Neural cell (in vitro differentiated cells): ENCODE measurements at regions not wholly inside any gene's neighbourhood (a gene's known extent, or its start where the extent isn't known, plus 50 kb on each side); places are given as distances from the start of the nearest gene placed in this dataset.

Experiments used
- H2AFZ ChIP-seq: fragments of 200-600, 300-800 bp; sonication (generic), shearing (Covaris generic); 2 replicates; pipeline ENCODE4 v1.6.0; 2014; ENCODE audit warnings: low read depth, mild to moderate bottlenecking, antibody characterized with exemption, low read length, moderate library complexity
- H3F3A ChIP-seq: fragments of 200-600 bp; shearing (Covaris generic); 2 replicates; pipeline ENCODE4 v1.6.1; 2016; ENCODE audit warnings: mild to moderate bottlenecking, moderate library complexity, mixed read lengths, antibody characterized with exemption, low read length; ENCODE audit not compliant: insufficient read depth, poor library complexity, severe bottlenecking
- H3K27ac ChIP-seq: fragments of 200-600, 300-800 bp; sonication (generic), shearing (Covaris generic); 2 replicates; pipeline ENCODE4 v1.5.1; 2014; ENCODE audit warnings: mild to moderate bottlenecking, low read length, moderate library complexity
- H3K27me3 ChIP-seq: fragments of 300-800, 200-600 bp; sonication (generic), shearing (Covaris generic); 2 replicates; pipeline ENCODE4 v1.6.0; 2014; ENCODE audit warnings: mild to moderate bottlenecking, low read depth, low read length, moderate library complexity; ENCODE audit not compliant: insufficient read depth
- H3K36me3 ChIP-seq: fragments of 300-800, 200-600 bp; sonication (generic), shearing (Covaris generic); 2 replicates; pipeline ENCODE4 v1.5.1; 2014; ENCODE audit warnings: mild to moderate bottlenecking, antibody characterized with exemption, low read length, moderate library complexity; ENCODE audit not compliant: insufficient read depth
- H3K4me2 ChIP-seq: fragments of 300-800, 200-600 bp; sonication (generic), shearing (Covaris generic); 2 replicates; pipeline ENCODE4 v1.6.0; 2014; ENCODE audit warnings: mild to moderate bottlenecking, low read length
- H3K4me3 ChIP-seq: fragments of 300-800, 200-600 bp; sonication (generic), shearing (Covaris generic); 2 replicates; pipeline ENCODE4 v1.5.1; 2014; ENCODE audit warnings: mild to moderate bottlenecking, low read length, moderate library complexity
- H3K79me2 ChIP-seq: fragments of 200-600 bp; shearing (Covaris generic); replicated peaks from 2 replicates; pipeline ENCODE4 v1.6.0; 2014; ENCODE audit warnings: mild to moderate bottlenecking, low read length, moderate library complexity; ENCODE audit not compliant: insufficient read depth
- H3K9ac ChIP-seq: fragments of 300-800, 200-600 bp; sonication (generic), shearing (Covaris generic); 2 replicates; pipeline ENCODE4 v1.6.1; 2016; ENCODE audit warnings: mild to moderate bottlenecking, low read length, mixed read lengths
- H3K9me2 ChIP-seq: fragments of 200-600 bp; shearing (Covaris generic); 2 replicates; pipeline ENCODE4 v1.6.1; 2016; ENCODE audit warnings: mild to moderate bottlenecking, low read length, mixed read lengths; ENCODE audit not compliant: insufficient read depth
- H3K9me3 ChIP-seq: fragments of 200-600, 300-800 bp; sonication (generic), shearing (Covaris generic); 2 replicates; pipeline ENCODE4 v1.6.1; 2016; ENCODE audit warnings: mild to moderate bottlenecking, mixed run types, low read length, moderate library complexity, mixed read lengths
- H4K20me1 ChIP-seq: fragments of 200-600 bp; shearing (Covaris generic); 2 replicates; pipeline ENCODE4 v1.6.1; 2016; ENCODE audit warnings: mild to moderate bottlenecking, mixed run types; ENCODE audit not compliant: insufficient read depth
- EP300 ChIP-seq: fragments of 450-650 bp; conservative IDR thresholded peaks from 2 replicates; pipeline ENCODE4 v1.6.1; 2014; ENCODE audit warnings: antibody characterized with exemption, mild to moderate bottlenecking, moderate library complexity; ENCODE audit not compliant: poor library complexity, severe bottlenecking
- EZH2 ChIP-seq: fragments of 200-600, 300-800 bp; shearing (Covaris generic), sonication (generic); IDR thresholded peaks from 2 replicates; pipeline ENCODE4 v1.6.1; 2014; ENCODE audit warnings: antibody characterized with exemption, low read length, borderline replicate concordance, mild to moderate bottlenecking; ENCODE audit not compliant: insufficient read depth, poor library complexity, severe bottlenecking
- MXI1 ChIP-seq: fragments of 450-650 bp; conservative IDR thresholded peaks from 2 replicates; pipeline ENCODE4 v1.6.1; 2014; ENCODE audit warnings: antibody characterized with exemption, mild to moderate bottlenecking; ENCODE audit not compliant: poor library complexity, severe bottlenecking
- POLR2AphosphoS5 ChIP-seq: IDR thresholded peaks from 2 replicates; pipeline ENCODE4 v1.6.1; 2012
- RAD21 ChIP-seq: fragments of 450-650 bp; conservative IDR thresholded peaks from 2 replicates; pipeline ENCODE4 v1.6.1; 2014; ENCODE audit warnings: antibody characterized with exemption, mild to moderate bottlenecking, moderate library complexity
- SMC3 ChIP-seq: fragments of 450-650 bp; conservative IDR thresholded peaks from 2 replicates; pipeline ENCODE4 v1.6.1; 2014; ENCODE audit warnings: antibody characterized with exemption, mild to moderate bottlenecking, moderate library complexity; ENCODE audit not compliant: poor library complexity
- TAF1 ChIP-seq: IDR thresholded peaks from 2 replicates; pipeline ENCODE4 v1.6.1; 2012; ENCODE audit warnings: low read depth
- TF ChIP-seq, protein P1 (sequence below): fragments of 450-650 bp; IDR thresholded peaks from 2 replicates; pipeline ENCODE4 v1.5.1; 2014; ENCODE audit warnings: antibody characterized with exemption, mild to moderate bottlenecking, moderate library complexity; ENCODE audit not compliant: poor library complexity, severe bottlenecking
- TF ChIP-seq, protein P2 (sequence below): IDR thresholded peaks from 2 replicates; pipeline ENCODE4 v1.6.1; 2012; ENCODE audit warnings: borderline replicate concordance

DNA sequence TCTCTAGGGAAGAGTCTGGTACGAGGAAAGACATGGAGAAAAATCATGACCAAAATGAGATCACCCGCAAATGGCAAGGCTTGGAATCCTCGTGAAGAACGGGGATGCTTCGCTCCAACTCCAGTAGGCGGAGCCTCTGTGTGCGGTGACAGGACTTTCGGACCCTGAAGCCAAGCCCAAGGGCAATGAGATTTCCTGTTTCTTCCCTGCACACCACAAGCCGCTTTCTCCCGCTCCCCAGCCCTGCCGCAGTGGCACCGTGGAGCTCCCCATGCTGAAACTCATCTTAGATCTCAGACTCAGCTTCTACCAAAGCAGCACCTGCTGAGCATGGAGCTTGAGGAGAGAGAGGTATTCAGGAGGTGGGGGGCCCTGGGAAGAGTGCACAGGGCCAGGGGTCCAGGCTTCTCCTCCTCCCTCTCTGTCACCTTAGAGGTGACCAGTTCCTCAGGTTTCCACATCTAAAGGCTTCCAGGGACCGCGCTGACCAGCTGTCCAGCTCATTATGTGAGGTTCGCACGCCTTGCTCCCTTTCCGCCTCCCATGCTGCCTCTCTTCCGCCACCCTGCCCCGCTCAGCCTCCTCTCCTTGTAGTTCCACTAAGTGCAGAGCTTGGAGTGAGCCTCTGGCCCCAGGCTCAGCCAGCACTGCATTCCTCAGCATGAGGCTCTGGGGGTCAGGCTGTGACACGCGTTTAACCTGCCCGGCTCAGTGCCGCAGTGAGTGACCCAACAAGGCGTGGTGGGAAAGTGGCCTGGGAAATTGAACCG is 153.8 kb upstream of the SOX1 start:
- Histone ChIP-seq H3K27ac (no peak overlapping the region), H2AFZ (no peak overlapping the region), H3K27me3 (no peaks in the 10 kb centered on the region), H3K79me2 (no peaks in the 10 kb centered on the region), H3K9me2 (no peaks in the 10 kb centered on the region), H3F3A (no peaks in the 10 kb centered on the region), H3K9ac (no peak overlapping the region), H3K9me3 (no peaks in the 10 kb centered on the region), H3K4me2 (no peak overlapping the region), H3K4me3 (no peak overlapping the region), H3K36me3 (no peaks in the 10 kb centered on the region), H4K20me1 (no peaks in the 10 kb centered on the region)
- no peak for TF ChIP-seq TAF1
- no peak for TF ChIP-seq EP300
- TF ChIP-seq, protein P1, sequence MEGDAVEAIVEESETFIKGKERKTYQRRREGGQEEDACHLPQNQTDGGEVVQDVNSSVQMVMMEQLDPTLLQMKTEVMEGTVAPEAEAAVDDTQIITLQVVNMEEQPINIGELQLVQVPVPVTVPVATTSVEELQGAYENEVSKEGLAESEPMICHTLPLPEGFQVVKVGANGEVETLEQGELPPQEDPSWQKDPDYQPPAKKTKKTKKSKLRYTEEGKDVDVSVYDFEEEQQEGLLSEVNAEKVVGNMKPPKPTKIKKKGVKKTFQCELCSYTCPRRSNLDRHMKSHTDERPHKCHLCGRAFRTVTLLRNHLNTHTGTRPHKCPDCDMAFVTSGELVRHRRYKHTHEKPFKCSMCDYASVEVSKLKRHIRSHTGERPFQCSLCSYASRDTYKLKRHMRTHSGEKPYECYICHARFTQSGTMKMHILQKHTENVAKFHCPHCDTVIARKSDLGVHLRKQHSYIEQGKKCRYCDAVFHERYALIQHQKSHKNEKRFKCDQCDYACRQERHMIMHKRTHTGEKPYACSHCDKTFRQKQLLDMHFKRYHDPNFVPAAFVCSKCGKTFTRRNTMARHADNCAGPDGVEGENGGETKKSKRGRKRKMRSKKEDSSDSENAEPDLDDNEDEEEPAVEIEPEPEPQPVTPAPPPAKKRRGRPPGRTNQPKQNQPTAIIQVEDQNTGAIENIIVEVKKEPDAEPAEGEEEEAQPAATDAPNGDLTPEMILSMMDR, result no peak
- TF ChIP-seq MXI1, result no peak
- TF ChIP-seq, protein P2, sequence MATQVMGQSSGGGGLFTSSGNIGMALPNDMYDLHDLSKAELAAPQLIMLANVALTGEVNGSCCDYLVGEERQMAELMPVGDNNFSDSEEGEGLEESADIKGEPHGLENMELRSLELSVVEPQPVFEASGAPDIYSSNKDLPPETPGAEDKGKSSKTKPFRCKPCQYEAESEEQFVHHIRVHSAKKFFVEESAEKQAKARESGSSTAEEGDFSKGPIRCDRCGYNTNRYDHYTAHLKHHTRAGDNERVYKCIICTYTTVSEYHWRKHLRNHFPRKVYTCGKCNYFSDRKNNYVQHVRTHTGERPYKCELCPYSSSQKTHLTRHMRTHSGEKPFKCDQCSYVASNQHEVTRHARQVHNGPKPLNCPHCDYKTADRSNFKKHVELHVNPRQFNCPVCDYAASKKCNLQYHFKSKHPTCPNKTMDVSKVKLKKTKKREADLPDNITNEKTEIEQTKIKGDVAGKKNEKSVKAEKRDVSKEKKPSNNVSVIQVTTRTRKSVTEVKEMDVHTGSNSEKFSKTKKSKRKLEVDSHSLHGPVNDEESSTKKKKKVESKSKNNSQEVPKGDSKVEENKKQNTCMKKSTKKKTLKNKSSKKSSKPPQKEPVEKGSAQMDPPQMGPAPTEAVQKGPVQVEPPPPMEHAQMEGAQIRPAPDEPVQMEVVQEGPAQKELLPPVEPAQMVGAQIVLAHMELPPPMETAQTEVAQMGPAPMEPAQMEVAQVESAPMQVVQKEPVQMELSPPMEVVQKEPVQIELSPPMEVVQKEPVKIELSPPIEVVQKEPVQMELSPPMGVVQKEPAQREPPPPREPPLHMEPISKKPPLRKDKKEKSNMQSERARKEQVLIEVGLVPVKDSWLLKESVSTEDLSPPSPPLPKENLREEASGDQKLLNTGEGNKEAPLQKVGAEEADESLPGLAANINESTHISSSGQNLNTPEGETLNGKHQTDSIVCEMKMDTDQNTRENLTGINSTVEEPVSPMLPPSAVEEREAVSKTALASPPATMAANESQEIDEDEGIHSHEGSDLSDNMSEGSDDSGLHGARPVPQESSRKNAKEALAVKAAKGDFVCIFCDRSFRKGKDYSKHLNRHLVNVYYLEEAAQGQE, result no peak
- TF ChIP-seq POLR2AphosphoS5, result no peak
- no peak for TF ChIP-seq SMC3
- TF ChIP-seq EZH2, result no peak
- TF ChIP-seq RAD21, result no peak

DNA sequence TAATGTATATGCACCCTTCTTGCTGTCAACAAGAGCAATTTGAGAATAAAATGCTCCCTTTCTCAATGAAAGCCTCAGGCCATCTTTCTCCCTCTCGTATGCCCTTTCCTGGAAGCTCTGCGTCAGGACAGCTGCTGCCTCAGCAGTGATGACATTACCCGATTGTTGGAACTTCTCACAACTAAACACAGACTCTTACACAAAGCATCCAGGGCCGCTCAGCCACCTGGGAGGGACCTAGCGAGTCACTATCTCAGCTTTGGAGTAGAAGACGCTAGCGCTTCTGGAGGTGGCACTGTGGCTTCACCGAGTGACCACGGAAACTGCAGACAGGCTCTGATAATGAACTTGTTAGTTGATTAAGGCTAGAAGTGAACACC is 153.2 kb upstream of the SOX1 start:
- no peaks in the 10 kb centered on the region for H3K36me3 ChIP-seq
- H3K4me3 ChIP-seq, result no peak overlapping the region
- H3F3A ChIP-seq, result no peaks in the 10 kb centered on the region
- H3K79me2 ChIP-seq, result no peaks in the 10 kb centered on the region
- H4K20me1 ChIP-seq, result no peaks in the 10 kb centered on the region
- no peak overlapping the region for H2AFZ ChIP-seq
- H3K27ac ChIP-seq, result no peak overlapping the region
- no peak for TF ChIP-seq MXI1
- TF ChIP-seq, protein P2, result no peak
- TF ChIP-seq, protein P1, result no peak
- no peak for TF ChIP-seq TAF1
- TF ChIP-seq EP300, result no peak
- no peak for TF ChIP-seq EZH2
- no peak for TF ChIP-seq RAD21
- no peak for TF ChIP-seq POLR2AphosphoS5
- no peak for TF ChIP-seq SMC3
- H3K9me2 ChIP-seq, result no peaks in the 10 kb centered on the region
- no peak overlapping the region for H3K9ac ChIP-seq
- H3K27me3 ChIP-seq, result no peaks in the 10 kb centered on the region
- no peak overlapping the region for H3K4me2 ChIP-seq
- no peaks in the 10 kb centered on the region for H3K9me3 ChIP-seq
